PC-9 (cell line): ENCODE measurements at regions not wholly inside any gene's neighbourhood (a gene's known extent, or its start where the extent isn't known, plus 50 kb on each side); places are given as distances from the start of the nearest gene placed in this dataset.

Experiments
- BruUV-seq: library from RNA; stranded (reverse); fragments of 400-500 nt; replicated peaks from 2 replicates; lab custom pipeline; 2021; lab: Mats Ljungman, UMichigan
- CTCF ChIA-PET: fragments of 300-600 bp; sonication (Branson Sonifier 250); formaldehyde crosslinking; loops from one replicate; lab custom pipeline; 2022; ENCODE audit warnings: antibody characterized with exemption; lab: Charles Lee
- POLR2A ChIA-PET: fragments of 300-600 bp; sonication (Branson Sonifier 250); formaldehyde crosslinking; loops from one replicate; lab custom pipeline; 2022; ENCODE audit warnings: antibody characterized with exemption; ENCODE audit not compliant: unreplicated experiment; lab: Charles Lee
- DNase-seq, 2 experiments: peaks; one replicate each; pipeline versions ENCODE4 v3.0.0 to v3.0.0-alpha.2; 2015 to 2022; ENCODE audit warnings: mixed read lengths in 1 of 2
- H2AFZ ChIP-seq: fragments of 200-600 bp; sonication (generic); 2 replicates; pipeline ENCODE4 v1.8.1; 2017; ENCODE audit warnings: antibody characterized with exemption
- H3F3A ChIP-seq: fragments of 200-600 bp; sonication (generic); 2 replicates; pipeline ENCODE4 v1.8.1; 2017; ENCODE audit warnings: antibody characterized with exemption, mild to moderate bottlenecking, low read depth; ENCODE audit not compliant: insufficient read depth
- H3K27ac ChIP-seq: fragments of 200-600 bp; sonication (generic); 2 replicates; pipeline ENCODE4 v1.6.1; 2016; ENCODE audit warnings: mixed run types
- H3K27me3 ChIP-seq: fragments of 200-600 bp; sonication (generic); 2 replicates; pipeline ENCODE4 v1.6.1; 2016; ENCODE audit warnings: low read depth, mixed run types; ENCODE audit not compliant: insufficient read depth
- H3K36me3 ChIP-seq: fragments of 200-600 bp; sonication (generic); 2 replicates; pipeline ENCODE4 v1.6.1; 2016; ENCODE audit warnings: low read depth, mixed run types
- H3K4me1 ChIP-seq: fragments of 200-600 bp; sonication (generic); replicated peaks from 2 replicates; pipeline ENCODE4 v1.6.1; 2016; ENCODE audit warnings: mixed run types; ENCODE audit not compliant: insufficient read depth
- H3K4me2 ChIP-seq: fragments of 200-600 bp; sonication (generic); 2 replicates; pipeline ENCODE4 v1.6.1; 2017; ENCODE audit warnings: mixed run types
- H3K4me3 ChIP-seq: fragments of 200-600 bp; sonication (generic); 2 replicates; pipeline ENCODE4 v1.6.1; 2016; ENCODE audit warnings: mixed run types
- H3K79me2 ChIP-seq: fragments of 200-600 bp; sonication (generic); 2 replicates; pipeline ENCODE4 v1.6.1; 2017; ENCODE audit warnings: low read depth, mixed run types
- H3K9me2 ChIP-seq: fragments of 200-600 bp; sonication (generic); 2 replicates; pipeline ENCODE4 v1.8.1; 2017; ENCODE audit warnings: mild to moderate bottlenecking; ENCODE audit not compliant: insufficient read depth
- H3K9me3 ChIP-seq: fragments of 200-600 bp; sonication (generic); 2 replicates; pipeline ENCODE4 v1.8.1; 2016; ENCODE audit warnings: low read depth; ENCODE audit not compliant: insufficient read depth
- H4K20me1 ChIP-seq: fragments of 200-600 bp; sonication (generic); 2 replicates; pipeline ENCODE4 v1.8.1; 2017; ENCODE audit not compliant: insufficient read depth
- CTCF ChIP-seq: fragments of 200-600 bp; sonication (generic); conservative IDR thresholded peaks from 2 replicates; pipeline ENCODE4 v1.6.1; 2017; ENCODE audit warnings: mixed run types, antibody characterized with exemption, mild to moderate bottlenecking, moderate library complexity
- EZH2 ChIP-seq: fragments of 200-600 bp; sonication (generic); IDR thresholded peaks from 2 replicates; pipeline ENCODE4 v1.8.0; 2017; ENCODE audit warnings: antibody characterized with exemption, low read depth
- intact Hi-C: fragments of 100-400 bp; cut with micrococcal nuclease; formaldehyde crosslinking; loops from one replicate; pipeline ENCODE4 v1.10.0; 2022; ENCODE audit not compliant: unreplicated experiment

- ChIA-PET CTCF (no interaction called here), POLR2A (no interaction called here)
- no peaks in the 10 kb centered on the region for H3K4me1 ChIP-seq
- TF ChIP-seq EZH2: no peak
- no peak for TF ChIP-seq CTCF
- no peaks in the 10 kb centered on the region for H3K27me3 ChIP-seq
- H3K36me3 ChIP-seq: no peaks in the 10 kb centered on the region
- H3K4me2 ChIP-seq: no peak overlapping the region
- H3K79me2 ChIP-seq: no peaks in the 10 kb centered on the region
- no peaks in the 10 kb centered on the region for H4K20me1 ChIP-seq
- no TSS peak for BruUV-seq
- no peaks in the 10 kb centered on the region for H3K9me3 ChIP-seq
- no peak overlapping the region for H3K27ac ChIP-seq
- H3F3A ChIP-seq: no peaks in the 10 kb centered on the region
- H2AFZ ChIP-seq: no peak overlapping the region
- no peak for DNase-seq
- intact Hi-C loops: no loop called here
- H3K9me2 ChIP-seq: no peaks in the 10 kb centered on the region
- H3K4me3 ChIP-seq: no peak overlapping the region
Measured at GRCh38 chr9:26535151-26535550, 357.5 kb downstream of the CAAP1 start.

GRCh38 chr9:26530841-26531240 is 361.8 kb downstream of the CAAP1 start:
- Histone ChIP-seq H3K9me2 (no peaks in the 10 kb centered on the region; the same call in 1 of the 2 replicates), H3K4me2 (no peak overlapping the region), H2AFZ (no peak overlapping the region), H3K9me3 (no peaks in the 10 kb centered on the region), H3K79me2 (no peaks in the 10 kb centered on the region), H3K36me3 (no peaks in the 10 kb centered on the region), H3K4me3 (no peak overlapping the region), H3K4me1 (no peaks in the 10 kb centered on the region), H3F3A (no peaks in the 10 kb centered on the region), H3K27me3 (no peaks in the 10 kb centered on the region), H3K27ac (no peak overlapping the region), H4K20me1 (no peaks in the 10 kb centered on the region)
- POLR2A ChIA-PET: no interaction called here
- DNase-seq: no peak
- intact Hi-C loops: no loop called here
- no TSS peak for BruUV-seq
- CTCF ChIA-PET: no interaction called here
- no peak for TF ChIP-seq EZH2
- TF ChIP-seq CTCF: no peak

- ChIA-PET POLR2A (no interaction called here), CTCF (no interaction called here)
- BruUV-seq: no TSS peak
- Histone ChIP-seq H2AFZ (no peak overlapping the region), H3K36me3 (no peaks in the 10 kb centered on the region), H4K20me1 (no peaks in the 10 kb centered on the region), H3F3A (no peaks in the 10 kb centered on the region), H3K4me3 (no peak overlapping the region), H3K27me3 (no peaks in the 10 kb centered on the region), H3K79me2 (no peaks in the 10 kb centered on the region), H3K4me1 (no peaks in the 10 kb centered on the region), H3K27ac (no peak overlapping the region), H3K4me2 (no peak overlapping the region), H3K9me3 (no peaks in the 10 kb centered on the region), H3K9me2 (no peaks in the 10 kb centered on the region; the same call in 1 of the 2 replicates)
- DNase-seq: no peak
- intact Hi-C loops: no loop called here
- TF ChIP-seq EZH2 (no peak), CTCF (no peak)
Measured at GRCh38 chr9:26527931-26528330, 364.7 kb downstream of the CAAP1 start.
